Upper lobe of right lung (tissue), 1 donor: ENCODE measurements at regions not wholly inside any gene's neighbourhood (a gene's known extent, or its start where the extent isn't known, plus 50 kb on each side); places are given as distances from the start of the nearest gene placed in this dataset.
"Not testable (repeated sequence)": the region's sequence is repeated elsewhere in the genome, so short reads cannot be mapped to it uniquely, and the experiment has no call there.

Source experiments
- ATAC-seq: fragments of 200-7000 bp; cut with Tn5 transposase; one replicate; pipeline ENCODE4 v1.9.1; 2020; ENCODE audit warnings: mild to moderate bottlenecking, moderate library complexity
- DNase-seq: peaks from one replicate; pipeline ENCODE4 v3.0.0-alpha.2; 2020
- H3K27ac ChIP-seq: fragments of 200-600 bp; one replicate; pipeline ENCODE4 v1.8.0; 2022
- H3K27me3 ChIP-seq: fragments of 200-600 bp; one replicate; pipeline ENCODE4 v1.8.0; 2022; ENCODE audit warnings: mild to moderate bottlenecking
- H3K36me3 ChIP-seq: fragments of 200-600 bp; one replicate; pipeline ENCODE4 v1.8.0; 2022
- H3K4me1 ChIP-seq: fragments of 200-600 bp; one replicate; pipeline ENCODE4 v1.8.0; 2022
- H3K4me3 ChIP-seq: fragments of 200-600 bp; one replicate; pipeline ENCODE4 v1.8.0; 2022; ENCODE audit warnings: mild to moderate bottlenecking
- H3K9me3 ChIP-seq: fragments of 200-600 bp; one replicate; pipeline ENCODE4 v1.8.0; 2022
- CTCF ChIP-seq: fragments of 200-600 bp; IDR thresholded peaks from one replicate; pipeline ENCODE4 v1.8.0; 2022; ENCODE audit warnings: antibody characterized with exemption
- intact Hi-C: fragments of 100-400 bp; cut with DNase I; formaldehyde crosslinking; loops from one replicate; pipeline ENCODE4 v1.11.0; 2022
- donor health status: DM: no; HTN: yes; CAD: no; lungs with severe emphysema.

GRCh38 chr2:203623096-203623495 lies 83.3 kb upstream of the CD28 start:
- Histone ChIP-seq H3K4me3 (no peak overlapping the region), H3K4me1 (peaks cover 6% of the 10 kb centered on the region), H3K9me3 (no peaks in the 10 kb centered on the region), H3K36me3 (no peaks in the 10 kb centered on the region), H3K27me3 (no peaks in the 10 kb centered on the region), H3K27ac (no peak overlapping the region)
- TF ChIP-seq CTCF, result no peak
- ATAC-seq (no peak), DNase-seq (no peak)
- intact Hi-C loops, result no loop called here

GRCh38 chr2:203623661-203624060 lies 82.8 kb upstream of the CD28 start:
- Histone ChIP-seq H3K36me3 (no peaks in the 10 kb centered on the region), H3K27me3 (no peaks in the 10 kb centered on the region), H3K9me3 (no peaks in the 10 kb centered on the region), H3K4me1 (peaks cover 6% of the 10 kb centered on the region), H3K4me3 (no peak overlapping the region), H3K27ac (no peak overlapping the region)
- peak; percentile 93 for ATAC-seq
- DNase-seq, result no peak
- no peak for TF ChIP-seq CTCF
- intact Hi-C loops, result no loop called here

- no peaks in the 10 kb centered on the region for H3K27me3 ChIP-seq
- ATAC-seq (no peak), DNase-seq (no peak)
- H3K4me1 ChIP-seq, result peaks cover 6% of the 10 kb centered on the region
- no peak overlapping the region for H3K27ac ChIP-seq
- H3K4me3 ChIP-seq, result no peak overlapping the region
- H3K36me3 ChIP-seq, result no peaks in the 10 kb centered on the region
- intact Hi-C loops, result no loop called here
- no peak for TF ChIP-seq CTCF
- H3K9me3 ChIP-seq, result no peaks in the 10 kb centered on the region
Observed at GRCh38 chr2:203625701-203626100, 80.7 kb upstream of the CD28 start.

GRCh38 chr2:203626247-203626646 lies 80.2 kb upstream of the CD28 start:
- H3K27me3 ChIP-seq, H3K9me3 ChIP-seq, intact Hi-C loops, ATAC-seq, H3K36me3 ChIP-seq, DNase-seq, H3K4me3 ChIP-seq, H3K4me1 ChIP-seq: not testable (repeated sequence)
- H3K27ac ChIP-seq, result peak overlapping the region; percentile 15

- no peak for DNase-seq
- TF ChIP-seq CTCF, result no peak
Observed at GRCh38 chr2:203626952-203627681, 79.3 kb upstream of the CD28 start.

GRCh38 chr2:203629699-203630098 lies 76.7 kb upstream of the CD28 start:
- no peak for TF ChIP-seq CTCF
- Histone ChIP-seq H3K27me3 (no peaks in the 10 kb centered on the region), H3K4me1 (peaks cover 3% of the 10 kb centered on the region), H3K27ac (no peak overlapping the region), H3K36me3 (no peaks in the 10 kb centered on the region), H3K4me3 (no peak overlapping the region), H3K9me3 (no peaks in the 10 kb centered on the region)
- no peak for DNase-seq
- no peak for ATAC-seq
- intact Hi-C loops, result no loop called here

More at GRCh38 chr2:203626952-203627681, 79.3 kb upstream of the CD28 start:
- no peak overlapping the region for H3K4me3 ChIP-seq
- intact Hi-C loops, result no loop called here
- H3K9me3 ChIP-seq, result no peaks in the 10 kb centered on the region
- peaks cover 9% of the 10 kb centered on the region for H3K4me1 ChIP-seq
- peak overlapping the region; percentile 38 for H3K27ac ChIP-seq
- ATAC-seq, result peak; percentile 37
- H3K27me3 ChIP-seq, result no peaks in the 10 kb centered on the region
- H3K36me3 ChIP-seq, result no peaks in the 10 kb centered on the region
